Stimulated activated naive B cell treated with anti-CD40 and anti-IgM and Interleukin-4, amounts not matched to agents 10 μg/mL and 1 μg/mL and 100 μg/mL, for 72 hours (primary cell): ENCODE measurements at regions not wholly inside any gene's neighbourhood (a gene's known extent, or its start where the extent isn't known, plus 50 kb on each side); places are given as distances from the start of the nearest gene placed in this dataset.

ENCODE experiments used
- ATAC-seq, 2 donors: fragments of 150-1000 bp; cut with Tn5 transposase; replicated peaks; 2 replicates each; pipeline ENCODE4 v1.10.0; 2021; ENCODE audit warnings: moderate library complexity in 1 of 2
- DNase-seq: peaks from one replicate; pipeline ENCODE4 v3.0.0; 2021
- H3K27ac Mint-ChIP-seq: one replicate; pipeline ENCODE4 v1.8.0; 2022; ENCODE audit warnings: mild to moderate bottlenecking, mixed read lengths
- H3K27me3 Mint-ChIP-seq, 2 donors: one replicate each; pipeline ENCODE4 v1.8.0; 2022; ENCODE audit warnings: mixed read lengths in 2 of 2
- H3K36me3 Mint-ChIP-seq, 2 donors: one replicate each; pipeline ENCODE4 v1.8.0; 2022; ENCODE audit warnings: mixed read lengths in 2 of 2, mild to moderate bottlenecking in 1 of 2
- H3K4me1 Mint-ChIP-seq, 2 donors: one replicate each; pipeline ENCODE4 v1.8.0; 2022; ENCODE audit warnings: mixed read lengths in 2 of 2, mild to moderate bottlenecking in 1 of 2
- H3K4me3 Mint-ChIP-seq, 2 donors: one replicate each; pipeline ENCODE4 v1.8.0; 2022; ENCODE audit warnings: mild to moderate bottlenecking in 2 of 2, mixed read lengths in 2 of 2, moderate library complexity in 1 of 2
- H3K9me3 Mint-ChIP-seq, 2 donors: one replicate each; pipeline ENCODE4 v1.8.0; 2022; ENCODE audit warnings: mixed read lengths in 2 of 2, mild to moderate bottlenecking in 1 of 2

GRCh38 chr16:9309844-9310243 is 218.4 kb downstream of the HAPSTR1 start:
- Mint-ChIP-seq H3K27me3 (peaks cover 15 to 19% of the 10 kb centered on the region in 2 donors), H3K4me3 (no peak overlapping the region), H3K27ac (no peak overlapping the region), H3K36me3 (no peaks in the 10 kb centered on the region), H3K9me3 (peaks cover 0 to 5% of the 10 kb centered on the region in 2 donors), H3K4me1 (no peaks in the 10 kb centered on the region)
- no peak for DNase-seq
- ATAC-seq: no peak

GRCh38 chr16:9311303-9311954 is 220.0 kb downstream of the HAPSTR1 start:
- no peak for DNase-seq
- Mint-ChIP-seq H3K27ac (no peak overlapping the region), H3K36me3 (no peaks in the 10 kb centered on the region), H3K4me1 (no peaks in the 10 kb centered on the region), H3K27me3 (peaks cover 9 to 19% of the 10 kb centered on the region in 2 donors), H3K4me3 (no peak overlapping the region), H3K9me3 (peaks cover 0 to 5% of the 10 kb centered on the region in 2 donors)
- ATAC-seq: no peak

GRCh38 chr16:9316008-9316407 is 224.6 kb downstream of the HAPSTR1 start:
- ATAC-seq (no peak), DNase-seq (no peak)
- Mint-ChIP-seq H3K4me3 (no peak overlapping the region), H3K27ac (no peak overlapping the region), H3K36me3 (no peaks in the 10 kb centered on the region), H3K4me1 (no peaks in the 10 kb centered on the region), H3K27me3 (peaks cover 3 to 4% of the 10 kb centered on the region in 2 donors), H3K9me3 (peaks cover 7 to 13% of the 10 kb centered on the region in 2 donors)

DNA sequence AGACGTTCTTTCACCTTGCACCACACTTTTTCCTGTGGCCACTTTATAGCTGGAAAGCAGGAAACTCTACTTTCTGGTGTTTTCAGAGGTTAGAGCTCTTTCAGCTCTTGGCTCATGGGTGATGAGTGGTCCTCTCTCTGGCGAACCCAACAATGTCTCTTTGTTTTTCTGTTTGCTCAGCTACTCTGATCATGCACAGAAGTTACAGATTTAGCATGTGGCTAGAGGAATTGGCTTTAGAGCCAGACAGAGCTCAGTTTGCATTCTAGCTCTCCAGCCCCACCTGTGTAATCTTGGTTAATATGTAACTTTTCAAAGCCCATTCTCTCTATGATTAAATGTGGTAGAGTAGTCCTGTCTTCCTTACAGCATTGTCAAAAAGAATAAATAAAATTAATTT is 225.2 kb downstream of the HAPSTR1 start:
- peaks cover 2 to 4% of the 10 kb centered on the region in 2 donors for H3K27me3 Mint-ChIP-seq

DNA sequence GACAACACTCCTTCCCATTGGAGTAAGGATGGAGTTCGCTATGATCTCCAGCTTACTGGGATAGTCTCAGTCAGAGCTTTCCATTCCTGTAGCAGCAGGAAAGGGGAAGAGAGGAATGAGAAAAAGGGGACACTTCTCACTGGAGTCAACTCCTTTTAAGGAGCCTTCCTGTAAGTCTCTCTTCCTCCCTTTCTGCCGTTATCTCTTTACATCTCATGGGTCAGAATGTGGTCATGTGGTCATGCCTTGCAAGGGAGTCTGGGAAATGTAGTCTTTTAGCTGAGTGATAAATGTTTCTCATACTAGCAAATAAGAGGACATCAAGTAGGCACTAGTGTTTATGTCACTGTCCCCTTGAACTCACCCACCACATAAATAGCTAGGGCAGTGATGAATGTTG is 227.3 kb downstream of the HAPSTR1 start:
- peaks cover 4 to 8% of the 10 kb centered on the region in 2 donors for H3K27me3 Mint-ChIP-seq

More for the DNA sequence above, 225.2 kb downstream of the HAPSTR1 start:
- H3K27ac Mint-ChIP-seq: no peak overlapping the region
- H3K9me3 Mint-ChIP-seq: peaks cover 7 to 16% of the 10 kb centered on the region in 2 donors
- no peaks in the 10 kb centered on the region for H3K36me3 Mint-ChIP-seq
- no peak overlapping the region for H3K4me3 Mint-ChIP-seq
- no peaks in the 10 kb centered on the region for H3K4me1 Mint-ChIP-seq
- DNase-seq (no peak), ATAC-seq (no peak)

DNA sequence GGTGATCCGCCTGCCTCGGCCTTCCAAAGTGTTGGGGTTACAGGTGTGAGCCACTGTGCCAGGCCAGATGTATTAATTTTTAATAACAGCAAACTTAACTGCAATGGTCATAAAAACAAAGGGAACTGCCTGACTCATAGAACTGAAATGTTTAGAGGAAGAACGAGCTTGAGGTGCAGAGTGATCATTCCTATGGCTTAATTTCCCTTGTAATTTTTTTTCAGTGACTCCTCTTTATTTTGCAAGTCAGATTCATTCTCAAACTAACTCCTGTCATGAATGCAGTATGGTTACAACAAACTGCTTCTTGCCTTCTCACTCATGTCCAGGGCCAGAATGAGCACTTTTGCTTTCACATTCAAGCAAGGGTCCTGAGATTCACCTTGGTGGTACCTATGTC is 231.3 kb downstream of the HAPSTR1 start:
- DNase-seq (no peak), ATAC-seq (no peak)
- H3K4me1 Mint-ChIP-seq: no peaks in the 10 kb centered on the region
- H3K4me3 Mint-ChIP-seq: no peak overlapping the region
- peaks cover 17% of the 10 kb centered on the region in 2 donors for H3K9me3 Mint-ChIP-seq
- H3K27ac Mint-ChIP-seq: no peak overlapping the region
- H3K27me3 Mint-ChIP-seq: peaks cover 9 to 17% of the 10 kb centered on the region in 2 donors
- no peaks in the 10 kb centered on the region for H3K36me3 Mint-ChIP-seq

More for the DNA sequence above, 227.3 kb downstream of the HAPSTR1 start:
- Mint-ChIP-seq H3K4me1 (no peaks in the 10 kb centered on the region), H3K4me3 (no peak overlapping the region), H3K27ac (no peak overlapping the region), H3K36me3 (no peaks in the 10 kb centered on the region), H3K9me3 (peaks cover 7 to 16% of the 10 kb centered on the region in 2 donors)
- ATAC-seq (no peak), DNase-seq (no peak)

- ATAC-seq: no peak
- peaks cover 12 to 20% of the 10 kb centered on the region in 2 donors for H3K27me3 Mint-ChIP-seq
- H3K27ac Mint-ChIP-seq: no peak overlapping the region
- no peak for DNase-seq
- H3K9me3 Mint-ChIP-seq: peaks cover 17% of the 10 kb centered on the region in 2 donors
- H3K36me3 Mint-ChIP-seq: no peaks in the 10 kb centered on the region
- no peak overlapping the region for H3K4me3 Mint-ChIP-seq
- H3K4me1 Mint-ChIP-seq: no peaks in the 10 kb centered on the region
These were observed 231.7 kb downstream of the HAPSTR1 start for GRCh38 chr16:9323170-9323569.

- ATAC-seq (no peak), DNase-seq (no peak)
- peaks cover 6 to 10% of the 10 kb centered on the region in 2 donors for H3K9me3 Mint-ChIP-seq
- no peaks in the 10 kb centered on the region for H3K36me3 Mint-ChIP-seq
- H3K4me1 Mint-ChIP-seq: no peaks in the 10 kb centered on the region
- no peak overlapping the region for H3K4me3 Mint-ChIP-seq
- no peak overlapping the region for H3K27ac Mint-ChIP-seq
- peaks cover 11 to 22% of the 10 kb centered on the region in 2 donors for H3K27me3 Mint-ChIP-seq
These were observed 235.8 kb downstream of the HAPSTR1 start for GRCh38 chr16:9327253-9327652.

- no peaks in the 10 kb centered on the region for H3K4me1 Mint-ChIP-seq
- H3K27me3 Mint-ChIP-seq: peaks cover 15 to 22% of the 10 kb centered on the region in 2 donors
- no peak for DNase-seq
- no peak overlapping the region for H3K27ac Mint-ChIP-seq
- H3K9me3 Mint-ChIP-seq: peaks cover 6 to 10% of the 10 kb centered on the region in 2 donors
- H3K4me3 Mint-ChIP-seq: no peak overlapping the region
- no peak for ATAC-seq
- no peaks in the 10 kb centered on the region for H3K36me3 Mint-ChIP-seq
These were observed 237.0 kb downstream of the HAPSTR1 start for GRCh38 chr16:9328411-9328810.

DNA sequence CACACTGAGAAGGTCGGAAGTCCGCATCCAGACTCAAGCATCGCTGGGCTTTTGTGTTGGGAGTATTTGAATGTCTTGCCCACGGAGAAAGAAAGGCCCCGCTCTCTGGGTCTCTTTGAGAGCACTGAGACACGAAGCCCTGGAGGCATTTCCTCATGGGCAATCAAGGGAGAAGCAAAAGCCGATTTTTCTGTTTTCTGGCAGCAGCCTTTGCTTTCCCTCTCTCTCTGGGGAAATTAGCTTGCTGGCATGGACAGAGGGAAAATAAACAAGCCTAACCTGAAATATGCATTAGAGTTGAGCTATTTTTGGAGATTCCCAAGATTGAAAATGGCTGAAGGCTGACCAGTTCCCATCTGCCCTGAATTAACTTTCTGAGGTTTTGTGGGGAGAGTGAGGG is 238.7 kb downstream of the HAPSTR1 start:
- H3K27ac Mint-ChIP-seq: no peak overlapping the region
- H3K27me3 Mint-ChIP-seq: peaks cover 15 to 22% of the 10 kb centered on the region in 2 donors
- H3K9me3 Mint-ChIP-seq: peaks cover 6 to 10% of the 10 kb centered on the region in 2 donors
- no peak overlapping the region for H3K4me3 Mint-ChIP-seq
- no peaks in the 10 kb centered on the region for H3K4me1 Mint-ChIP-seq
- ATAC-seq (no peak), DNase-seq (no peak)
- no peaks in the 10 kb centered on the region for H3K36me3 Mint-ChIP-seq

DNA sequence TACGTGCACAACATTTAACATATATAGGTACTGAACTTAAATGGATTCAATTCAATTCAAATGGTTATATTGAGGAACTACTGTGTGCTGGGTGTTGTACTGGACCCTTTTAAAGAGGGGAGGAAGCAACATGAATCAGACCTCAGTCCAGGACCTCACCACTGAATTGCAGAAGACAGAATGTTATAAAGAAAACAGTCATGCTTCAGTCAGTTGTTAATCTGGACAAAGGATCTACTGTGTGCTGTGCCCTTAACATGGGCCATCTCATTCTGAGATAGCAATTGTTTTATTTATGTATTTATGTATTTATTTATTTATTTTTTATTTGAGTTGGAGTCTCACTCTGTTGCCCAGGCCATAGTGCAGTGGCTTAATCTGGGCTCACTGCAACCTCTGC is 240.1 kb downstream of the HAPSTR1 start:
- H3K9me3 Mint-ChIP-seq: peaks cover 4 to 6% of the 10 kb centered on the region in 2 donors
- H3K27ac Mint-ChIP-seq: no peak overlapping the region
- peaks cover 10 to 18% of the 10 kb centered on the region in 2 donors for H3K27me3 Mint-ChIP-seq
- H3K4me3 Mint-ChIP-seq: no peak overlapping the region
- ATAC-seq (no peak), DNase-seq (no peak)
- no peaks in the 10 kb centered on the region for H3K4me1 Mint-ChIP-seq
- no peaks in the 10 kb centered on the region for H3K36me3 Mint-ChIP-seq

DNA sequence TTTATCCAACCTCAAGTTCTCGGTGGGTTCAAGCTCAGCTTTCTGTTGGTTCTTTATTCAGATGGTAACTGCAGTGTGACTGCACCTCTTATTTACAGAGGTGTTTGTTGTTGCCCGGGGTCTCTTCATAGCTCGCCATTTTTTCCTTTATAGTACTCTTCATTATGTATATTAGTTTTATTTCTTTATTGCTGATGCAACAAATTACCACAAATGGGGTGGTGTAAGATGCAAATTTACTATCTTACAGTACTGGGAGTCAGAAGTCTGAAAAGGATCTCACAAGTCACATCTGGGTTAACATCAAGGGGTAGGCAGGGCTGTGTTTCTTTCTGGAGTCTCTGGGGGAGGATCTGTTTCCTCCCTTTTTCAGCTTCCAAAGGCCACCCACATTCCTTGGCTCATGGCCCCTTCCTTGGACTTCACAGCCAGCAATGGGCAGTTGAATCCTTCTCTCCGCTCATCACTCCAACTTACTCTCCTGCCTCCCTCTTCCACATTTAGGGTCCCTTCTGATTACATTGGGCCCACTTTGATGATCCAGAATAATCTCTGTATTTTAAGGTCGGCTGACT is 241.2 kb downstream of the HAPSTR1 start:
- H3K9me3 Mint-ChIP-seq: no peaks in the 10 kb centered on the region
- H3K4me3 Mint-ChIP-seq: no peak overlapping the region
- no peak for DNase-seq
- H3K27ac Mint-ChIP-seq: no peak overlapping the region
- no peak for ATAC-seq
- peaks cover 10 to 18% of the 10 kb centered on the region in 2 donors for H3K27me3 Mint-ChIP-seq
- H3K4me1 Mint-ChIP-seq: no peaks in the 10 kb centered on the region
- H3K36me3 Mint-ChIP-seq: no peaks in the 10 kb centered on the region

DNA sequence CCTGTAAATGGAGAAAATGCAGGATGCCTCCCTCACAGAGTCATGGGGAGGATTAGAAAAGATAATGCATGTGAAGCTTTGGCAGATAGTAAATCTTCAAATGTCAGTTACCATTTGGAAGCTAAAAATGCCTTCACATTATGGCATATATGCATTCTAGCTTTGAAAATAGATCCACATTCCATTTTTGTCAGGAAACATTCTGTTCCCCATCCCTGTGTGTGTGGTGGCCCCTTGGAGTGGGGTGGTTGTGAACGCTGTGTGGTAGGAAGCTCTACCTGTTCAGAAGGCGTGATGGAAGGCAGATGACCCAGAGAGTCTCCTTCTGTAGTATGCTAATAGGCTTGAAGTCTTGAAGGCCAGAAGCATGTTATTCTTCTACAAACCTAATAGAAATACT is 242.0 kb downstream of the HAPSTR1 start:
- DNase-seq (no peak), ATAC-seq (no peak)
- Mint-ChIP-seq H3K36me3 (no peaks in the 10 kb centered on the region), H3K9me3 (no peaks in the 10 kb centered on the region), H3K27ac (no peak overlapping the region), H3K4me3 (no peak overlapping the region), H3K27me3 (peaks cover 5 to 12% of the 10 kb centered on the region in 2 donors), H3K4me1 (no peaks in the 10 kb centered on the region)

DNA sequence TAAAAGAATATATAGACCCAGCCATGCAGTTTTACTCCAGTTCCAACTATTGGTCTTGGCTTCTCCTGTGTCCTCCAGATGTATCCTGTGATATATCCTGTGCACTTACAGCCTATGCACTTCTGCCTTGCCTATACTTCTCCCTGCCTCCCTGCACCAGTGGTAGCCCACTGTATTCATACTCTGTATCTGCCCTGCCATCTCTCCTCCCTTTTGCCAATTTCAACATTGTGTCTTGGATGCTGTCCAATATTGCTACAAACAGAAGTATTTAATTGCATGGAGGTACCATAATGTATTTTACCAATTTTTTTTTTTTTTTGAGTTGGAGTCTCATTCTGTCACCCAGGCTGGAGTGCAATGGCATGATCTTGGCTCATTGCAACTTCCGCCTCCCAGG is 242.7 kb downstream of the HAPSTR1 start:
- DNase-seq: no peak
- Mint-ChIP-seq H3K4me3 (no peak overlapping the region), H3K27ac (no peak overlapping the region), H3K9me3 (no peaks in the 10 kb centered on the region), H3K4me1 (no peaks in the 10 kb centered on the region), H3K27me3 (peaks cover 5 to 12% of the 10 kb centered on the region in 2 donors), H3K36me3 (no peaks in the 10 kb centered on the region)
- no peak for ATAC-seq

- ATAC-seq (no peak), DNase-seq (no peak)
- no peak overlapping the region for H3K27ac Mint-ChIP-seq
- no peaks in the 10 kb centered on the region for H3K9me3 Mint-ChIP-seq
- no peaks in the 10 kb centered on the region for H3K4me1 Mint-ChIP-seq
- no peaks in the 10 kb centered on the region for H3K36me3 Mint-ChIP-seq
- no peak overlapping the region for H3K4me3 Mint-ChIP-seq
- peaks cover 5% of the 10 kb centered on the region in 2 donors for H3K27me3 Mint-ChIP-seq
These were observed 246.0 kb downstream of the HAPSTR1 start for GRCh38 chr16:9337308-9338032.
